ENCODE measurements at regions not wholly inside any gene's neighbourhood (a gene's known extent, or its start where the extent isn't known, plus 50 kb on each side); places are given as distances from the start of the nearest gene placed in this dataset.

DNA sequence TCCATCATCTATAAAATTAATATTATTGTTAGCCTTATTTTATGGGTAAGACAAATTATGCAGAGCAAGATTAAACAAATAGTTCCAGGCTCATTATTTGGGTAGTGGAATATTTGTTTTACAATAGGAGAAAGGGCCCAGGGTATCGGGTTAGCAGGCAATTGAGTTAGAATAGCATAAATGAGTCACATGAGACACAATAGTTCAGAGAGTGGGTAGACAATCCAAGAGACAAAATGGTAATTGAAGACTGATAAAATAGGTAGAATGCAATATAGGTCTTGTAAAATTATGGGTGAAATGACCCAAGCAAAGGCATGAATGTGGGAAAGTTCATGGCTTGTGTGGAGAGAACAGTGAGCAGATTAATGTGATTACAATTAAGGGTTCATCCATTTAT, 790.9 kb upstream of the GCFC2 start:
- Histone ChIP-seq H3K36me3 (ENCODE audit: control insufficient read depth in 2 of 2, insufficient read depth in 1 of 2, low read length in 2 of 2) (no peaks in the 10 kb centered on the region), H3K4me3 (ENCODE audit: low read depth, low read length) (no peak overlapping the region), H3K27ac (ENCODE audit: extremely low read depth, low read depth, low read length) (no peak overlapping the region), H3K4me1 (ENCODE audit: control insufficient read depth, insufficient read depth, low read length) (no peaks in the 10 kb centered on the region), H3K9me3 (ENCODE audit: control insufficient read depth, insufficient read depth, low read depth, low read length) (no peaks in the 10 kb centered on the region)
- no peak for TF ChIP-seq ZNF426 (tag by site-specific recombination; IDR thresholded peaks at IDR 0.05)
- no peak for TF ChIP-seq ZNF146 (tag by site-specific recombination; IDR thresholded peaks at IDR 0.05)
- no peak for TF ChIP-seq INSM2 (tag by site-specific recombination; IDR thresholded peaks at IDR 0.05)
- TF ChIP-seq ZEB2 (tag by site-specific recombination; IDR thresholded peaks at IDR 0.05), result no peak
- TF ChIP-seq GLI2 (tag by site-specific recombination; IDR thresholded peaks at IDR 0.05; ENCODE audit: borderline replicate concordance, low read depth), result no peak
- no peak for TF ChIP-seq ZNF580 (tag by site-specific recombination; IDR thresholded peaks at IDR 0.05)
- no peak for TF ChIP-seq ZNF133 (tag by site-specific recombination; IDR thresholded peaks at IDR 0.05)
- TF ChIP-seq, protein P1, sequence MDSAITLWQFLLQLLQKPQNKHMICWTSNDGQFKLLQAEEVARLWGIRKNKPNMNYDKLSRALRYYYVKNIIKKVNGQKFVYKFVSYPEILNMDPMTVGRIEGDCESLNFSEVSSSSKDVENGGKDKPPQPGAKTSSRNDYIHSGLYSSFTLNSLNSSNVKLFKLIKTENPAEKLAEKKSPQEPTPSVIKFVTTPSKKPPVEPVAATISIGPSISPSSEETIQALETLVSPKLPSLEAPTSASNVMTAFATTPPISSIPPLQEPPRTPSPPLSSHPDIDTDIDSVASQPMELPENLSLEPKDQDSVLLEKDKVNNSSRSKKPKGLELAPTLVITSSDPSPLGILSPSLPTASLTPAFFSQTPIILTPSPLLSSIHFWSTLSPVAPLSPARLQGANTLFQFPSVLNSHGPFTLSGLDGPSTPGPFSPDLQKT (IDR thresholded peaks at IDR 0.05; ENCODE audit: borderline replicate concordance, low read depth, low read length), result no peak
- no peak for TF ChIP-seq KLF8 (tag by site-specific recombination; IDR thresholded peaks at IDR 0.05)
- TF ChIP-seq, protein P2, sequence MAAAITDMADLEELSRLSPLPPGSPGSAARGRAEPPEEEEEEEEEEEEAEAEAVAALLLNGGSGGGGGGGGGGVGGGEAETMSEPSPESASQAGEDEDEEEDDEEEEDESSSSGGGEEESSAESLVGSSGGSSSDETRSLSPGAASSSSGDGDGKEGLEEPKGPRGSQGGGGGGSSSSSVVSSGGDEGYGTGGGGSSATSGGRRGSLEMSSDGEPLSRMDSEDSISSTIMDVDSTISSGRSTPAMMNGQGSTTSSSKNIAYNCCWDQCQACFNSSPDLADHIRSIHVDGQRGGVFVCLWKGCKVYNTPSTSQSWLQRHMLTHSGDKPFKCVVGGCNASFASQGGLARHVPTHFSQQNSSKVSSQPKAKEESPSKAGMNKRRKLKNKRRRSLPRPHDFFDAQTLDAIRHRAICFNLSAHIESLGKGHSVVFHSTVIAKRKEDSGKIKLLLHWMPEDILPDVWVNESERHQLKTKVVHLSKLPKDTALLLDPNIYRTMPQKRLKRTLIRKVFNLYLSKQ (tag by site-specific recombination; IDR thresholded peaks at IDR 0.05; ENCODE audit: borderline replicate concordance), result no peak
- no peak for TF ChIP-seq ZNF121 (tag by site-specific recombination; IDR thresholded peaks at IDR 0.05)
- TF ChIP-seq ZNF843 (tag by site-specific recombination; IDR thresholded peaks at IDR 0.05), result no peak
- TF ChIP-seq ZNF433 (tag by site-specific recombination; IDR thresholded peaks at IDR 0.05; ENCODE audit: low read depth), result no peak
- TF ChIP-seq ZNF341 (tag by site-specific recombination; IDR thresholded peaks at IDR 0.05; ENCODE audit: low read depth), result no peak
- TF ChIP-seq ZNF585B (tag by site-specific recombination; IDR thresholded peaks at IDR 0.05), result no peak
- ChIA-PET CTCF (interaction anchor here (0.6 kb wide), 1 partner anchor 14 kb away, joined by 3 read pairs; no protein-coding TSS in a partner anchor), POLR2A (no interaction called here)

- no peaks in the 10 kb centered on the region for H3K9me3 ChIP-seq (ENCODE audit: control insufficient read depth, insufficient read depth, low read depth, low read length)
- TF ChIP-seq, protein P3, sequence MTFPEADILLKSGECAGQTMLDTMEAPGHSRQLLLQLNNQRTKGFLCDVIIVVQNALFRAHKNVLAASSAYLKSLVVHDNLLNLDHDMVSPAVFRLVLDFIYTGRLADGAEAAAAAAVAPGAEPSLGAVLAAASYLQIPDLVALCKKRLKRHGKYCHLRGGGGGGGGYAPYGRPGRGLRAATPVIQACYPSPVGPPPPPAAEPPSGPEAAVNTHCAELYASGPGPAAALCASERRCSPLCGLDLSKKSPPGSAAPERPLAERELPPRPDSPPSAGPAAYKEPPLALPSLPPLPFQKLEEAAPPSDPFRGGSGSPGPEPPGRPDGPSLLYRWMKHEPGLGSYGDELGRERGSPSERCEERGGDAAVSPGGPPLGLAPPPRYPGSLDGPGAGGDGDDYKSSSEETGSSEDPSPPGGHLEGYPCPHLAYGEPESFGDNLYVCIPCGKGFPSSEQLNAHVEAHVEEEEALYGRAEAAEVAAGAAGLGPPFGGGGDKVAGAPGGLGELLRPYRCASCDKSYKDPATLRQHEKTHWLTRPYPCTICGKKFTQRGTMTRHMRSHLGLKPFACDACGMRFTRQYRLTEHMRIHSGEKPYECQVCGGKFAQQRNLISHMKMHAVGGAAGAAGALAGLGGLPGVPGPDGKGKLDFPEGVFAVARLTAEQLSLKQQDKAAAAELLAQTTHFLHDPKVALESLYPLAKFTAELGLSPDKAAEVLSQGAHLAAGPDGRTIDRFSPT (tag by site-specific recombination; IDR thresholded peaks at IDR 0.05), result no peak
- TF ChIP-seq GLIS1 (tag by site-specific recombination; IDR thresholded peaks at IDR 0.05), result no peak
- no peak for TF ChIP-seq ZNF776 (tag by site-specific recombination; IDR thresholded peaks at IDR 0.05; ENCODE audit: borderline replicate concordance)
- no peak for TF ChIP-seq ZNF19 (tag by site-specific recombination; IDR thresholded peaks at IDR 0.05; ENCODE audit: low read depth)
- TF ChIP-seq ZNF394 (tag by site-specific recombination; IDR thresholded peaks at IDR 0.05; ENCODE audit: borderline replicate concordance), result no peak
- no peak for TF ChIP-seq ZBTB48 (tag by site-specific recombination; IDR thresholded peaks at IDR 0.05)
- H3K4me3 ChIP-seq (ENCODE audit: low read depth, low read length), result no peak overlapping the region
- no peaks in the 10 kb centered on the region for H3K4me1 ChIP-seq (ENCODE audit: control insufficient read depth, insufficient read depth, low read length)
- no peak overlapping the region for H3K27ac ChIP-seq (ENCODE audit: extremely low read depth, low read depth, low read length)
- ChIA-PET CTCF (interaction anchor here (0.8 kb wide), 1 partner anchor 10 kb away, joined by 3 read pairs; no protein-coding TSS in a partner anchor), POLR2A (no interaction called here)
- H3K36me3 ChIP-seq (ENCODE audit: control insufficient read depth in 2 of 2, insufficient read depth in 1 of 2, low read length in 2 of 2), result no peaks in the 10 kb centered on the region
Observed at GRCh38 chr2:76498360-76498759, 787.6 kb upstream of the GCFC2 start.

Data from HEK293 (cell line).